PC-9 (cell line): ENCODE measurements at regions not wholly inside any gene's neighbourhood (a gene's known extent, or its start where the extent isn't known, plus 50 kb on each side); places are given as distances from the start of the nearest gene placed in this dataset.

Experiments
- CTCF ChIP-seq: fragments of 200-600 bp; sonication (generic); conservative IDR thresholded peaks from 2 replicates; pipeline ENCODE4 v1.6.1; 2017; ENCODE audit warnings: mixed run types, antibody characterized with exemption, mild to moderate bottlenecking, moderate library complexity
- EZH2 ChIP-seq: fragments of 200-600 bp; sonication (generic); IDR thresholded peaks from 2 replicates; pipeline ENCODE4 v1.8.0; 2017; ENCODE audit warnings: antibody characterized with exemption, low read depth

- no peak for TF ChIP-seq EZH2
- no peak for TF ChIP-seq CTCF
Measured at GRCh38 chr4:171582961-171583581, 230.1 kb upstream of the GALNTL6 start.
